Peyer's patch (tissue), 4 donors: ENCODE measurements at regions not wholly inside any gene's neighbourhood (a gene's known extent, or its start where the extent isn't known, plus 50 kb on each side); places are given as distances from the start of the nearest gene placed in this dataset.

Source experiments
- POLR2A ChIP-seq, 2 donors: fragments of 450-650 bp; IDR thresholded peaks; one replicate each; pipeline ENCODE4 v1.5.1; 2017; ENCODE audit warnings: antibody characterized with exemption in 2 of 2, mild to moderate bottlenecking in 2 of 2, moderate library complexity in 2 of 2
- TF ChIP-seq, protein P1 (sequence below), 6 experiments: fragments of 450-650 bp in 4 of 6; fragments of 200-600 bp in 2 of 6; sonication (generic) in 1 of 6; IDR thresholded peaks; one replicate each; pipeline ENCODE4 v1.5.1; 2017 to 2019; ENCODE audit warnings: antibody characterized with exemption in 6 of 6, mild to moderate bottlenecking in 3 of 6, moderate library complexity in 1 of 6

DNA sequence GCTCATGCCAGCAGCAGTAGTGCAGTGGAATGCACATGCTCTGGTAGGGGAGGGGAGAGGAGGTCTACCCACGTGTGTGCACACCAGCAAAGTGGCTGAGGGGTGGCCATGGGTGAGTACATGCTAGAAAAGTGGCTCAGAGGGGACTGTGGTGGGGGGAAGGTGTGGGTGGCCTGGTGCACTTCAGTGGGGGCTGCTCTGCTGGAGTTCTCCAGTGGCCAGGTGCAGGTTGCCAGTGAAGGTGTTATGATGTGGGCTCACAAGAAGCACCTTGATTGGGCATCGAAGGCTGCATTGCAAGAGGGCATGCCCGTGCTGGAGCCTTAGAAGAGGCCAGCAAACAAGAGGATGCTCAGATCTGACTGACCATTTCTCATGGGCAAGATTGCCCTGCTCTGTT is 613.6 kb upstream of the PHF14 start:
- TF ChIP-seq, protein P1, sequence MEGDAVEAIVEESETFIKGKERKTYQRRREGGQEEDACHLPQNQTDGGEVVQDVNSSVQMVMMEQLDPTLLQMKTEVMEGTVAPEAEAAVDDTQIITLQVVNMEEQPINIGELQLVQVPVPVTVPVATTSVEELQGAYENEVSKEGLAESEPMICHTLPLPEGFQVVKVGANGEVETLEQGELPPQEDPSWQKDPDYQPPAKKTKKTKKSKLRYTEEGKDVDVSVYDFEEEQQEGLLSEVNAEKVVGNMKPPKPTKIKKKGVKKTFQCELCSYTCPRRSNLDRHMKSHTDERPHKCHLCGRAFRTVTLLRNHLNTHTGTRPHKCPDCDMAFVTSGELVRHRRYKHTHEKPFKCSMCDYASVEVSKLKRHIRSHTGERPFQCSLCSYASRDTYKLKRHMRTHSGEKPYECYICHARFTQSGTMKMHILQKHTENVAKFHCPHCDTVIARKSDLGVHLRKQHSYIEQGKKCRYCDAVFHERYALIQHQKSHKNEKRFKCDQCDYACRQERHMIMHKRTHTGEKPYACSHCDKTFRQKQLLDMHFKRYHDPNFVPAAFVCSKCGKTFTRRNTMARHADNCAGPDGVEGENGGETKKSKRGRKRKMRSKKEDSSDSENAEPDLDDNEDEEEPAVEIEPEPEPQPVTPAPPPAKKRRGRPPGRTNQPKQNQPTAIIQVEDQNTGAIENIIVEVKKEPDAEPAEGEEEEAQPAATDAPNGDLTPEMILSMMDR (IDR thresholded peaks at IDR 0.05), result no peak
- no peak for TF ChIP-seq POLR2A (IDR thresholded peaks at IDR 0.05)
